H9 (cell line): ENCODE measurements at regions not wholly inside any gene's neighbourhood (a gene's known extent, or its start where the extent isn't known, plus 50 kb on each side); places are given as distances from the start of the nearest gene placed in this dataset.

Experiments used
- DNase-seq: peaks from one replicate; pipeline ENCODE4 v3.0.0-alpha.2; 2017
- H2AFZ ChIP-seq: one replicate; pipeline ENCODE4 v1.6.1; 2013; ENCODE audit warnings: mild to moderate bottlenecking, low read length, control low read depth, moderate library complexity
- H2AK5ac ChIP-seq: 2 replicates; pipeline ENCODE4 v1.6.1; 2013; ENCODE audit warnings: low read length, control low read depth, mixed read lengths; ENCODE audit not compliant: insufficient read length
- H2BK120ac ChIP-seq: one replicate; pipeline ENCODE4 v1.6.1; 2013; ENCODE audit warnings: low read depth, mild to moderate bottlenecking, low read length, control low read depth, inconsistent platforms; ENCODE audit not compliant: poor library complexity, severe bottlenecking
- H2BK12ac ChIP-seq: 2 replicates; pipeline ENCODE4 v1.6.1; 2013; ENCODE audit warnings: low read length, control low read depth, mixed read lengths, low read depth; ENCODE audit not compliant: insufficient read length
- H2BK15ac ChIP-seq: 2 replicates; pipeline ENCODE4 v1.6.1; 2013; ENCODE audit warnings: low read depth, low read length, control low read depth
- H2BK20ac ChIP-seq: one replicate; pipeline ENCODE4 v1.6.1; 2013; ENCODE audit warnings: low read depth, mild to moderate bottlenecking, low read length, control low read depth, inconsistent platforms; ENCODE audit not compliant: poor library complexity, severe bottlenecking
- H2BK5ac ChIP-seq: 2 replicates; pipeline ENCODE4 v1.6.1; 2013; ENCODE audit warnings: low read length, control low read depth, mixed read lengths; ENCODE audit not compliant: insufficient read length
- H3K14ac ChIP-seq: 2 replicates; pipeline ENCODE4 v1.6.1; 2013; ENCODE audit warnings: low read length, control low read depth; ENCODE audit not compliant: insufficient read depth
- H3K18ac ChIP-seq: 2 replicates; pipeline ENCODE4 v1.6.1; 2013; ENCODE audit warnings: low read depth, mild to moderate bottlenecking, mixed read lengths, low read length, control low read depth; ENCODE audit not compliant: insufficient read length
- H3K23ac ChIP-seq: 2 replicates; pipeline ENCODE4 v1.6.1; 2013; ENCODE audit warnings: low read length, control low read depth, mixed read lengths, low read depth; ENCODE audit not compliant: insufficient read length
- H3K23me2 ChIP-seq: 2 replicates; pipeline ENCODE4 v1.6.1; 2013; ENCODE audit warnings: low read depth, mild to moderate bottlenecking, mixed read lengths, low read length, control low read depth; ENCODE audit not compliant: insufficient read length, poor library complexity, severe bottlenecking
- H3K27ac ChIP-seq: 2 replicates; pipeline ENCODE4 v1.5.1; 2013; ENCODE audit warnings: low read length, control low read depth, mixed read lengths, low read depth; ENCODE audit not compliant: insufficient read length
- H3K27me3 ChIP-seq: 2 replicates; pipeline ENCODE4 v1.6.1; 2013; ENCODE audit warnings: low read length, control low read depth, inconsistent platforms; ENCODE audit not compliant: insufficient read depth
- H3K4ac ChIP-seq: 2 replicates; pipeline ENCODE4 v1.6.1; 2013; ENCODE audit warnings: low read depth, mild to moderate bottlenecking, control low read depth, inconsistent platforms, low read length, moderate library complexity
- H3K4me1 ChIP-seq: 2 replicates; pipeline ENCODE4 v1.6.1; 2013; ENCODE audit warnings: low read length, control low read depth, inconsistent platforms; ENCODE audit not compliant: insufficient read depth
- H3K4me2 ChIP-seq: 2 replicates; pipeline ENCODE4 v1.6.1; 2013; ENCODE audit warnings: low read length, control low read depth, mixed read lengths; ENCODE audit not compliant: insufficient read length, insufficient read depth
- H3K56ac ChIP-seq: 2 replicates; pipeline ENCODE4 v1.6.1; 2013; ENCODE audit warnings: low read depth, mild to moderate bottlenecking, mixed read lengths, low read length, control low read depth; ENCODE audit not compliant: insufficient read length
- H3K79me1 ChIP-seq: 2 replicates; pipeline ENCODE4 v1.6.1; 2013; ENCODE audit warnings: low read depth, mild to moderate bottlenecking, moderate library complexity, low read length, control low read depth, inconsistent platforms; ENCODE audit not compliant: insufficient read depth, poor library complexity, severe bottlenecking
- H3K79me2 ChIP-seq: 2 replicates; pipeline ENCODE4 v1.6.1; 2013; ENCODE audit warnings: low read length, control low read depth, inconsistent platforms; ENCODE audit not compliant: insufficient read depth
- H3K9ac ChIP-seq: 2 replicates; pipeline ENCODE4 v1.6.1; 2013; ENCODE audit warnings: low read length, control low read depth, mixed read lengths; ENCODE audit not compliant: insufficient read length; ENCODE audit errors: extremely low read depth
- H3K9me3 ChIP-seq: one replicate; pipeline ENCODE4 v1.6.1; 2013; ENCODE audit warnings: low read depth, low read length, inconsistent platforms; ENCODE audit not compliant: control insufficient read depth
- H3T11ph ChIP-seq: one replicate; pipeline ENCODE4 v1.6.1; 2013; ENCODE audit warnings: mild to moderate bottlenecking, low read length, control low read depth, inconsistent platforms
- H4K20me1 ChIP-seq: one replicate; pipeline ENCODE4 v1.6.1; 2013; ENCODE audit not compliant: control insufficient read depth, insufficient read length, insufficient read depth
- H4K5ac ChIP-seq: 2 replicates; pipeline ENCODE4 v1.6.1; 2013; ENCODE audit warnings: low read depth, mild to moderate bottlenecking, mixed read lengths, low read length, control low read depth; ENCODE audit not compliant: insufficient read length
- H4K8ac ChIP-seq: replicated peaks from 2 replicates; pipeline ENCODE4 v1.6.1; 2013; ENCODE audit warnings: low read length, control low read depth, mixed read lengths, low read depth; ENCODE audit not compliant: insufficient read length
- H4K91ac ChIP-seq: 2 replicates; pipeline ENCODE4 v1.6.1; 2013; ENCODE audit warnings: low read depth, mild to moderate bottlenecking, moderate library complexity, mixed read lengths, low read length, control low read depth; ENCODE audit not compliant: insufficient read length
- H3K27ac Mint-ChIP-seq, 3 experiments: 2 replicates in 2 of 3; 3 replicates in 1 of 3; pipeline ENCODE4 v1.8.0; 2020 to 2021; ENCODE audit warnings: mixed read lengths in 3 of 3, mild to moderate bottlenecking in 1 of 3, moderate library complexity in 1 of 3
- H3K27me3 Mint-ChIP-seq: 2 replicates; pipeline ENCODE4 v1.8.0; 2021; ENCODE audit warnings: low read depth, mild to moderate bottlenecking, moderate library complexity, mixed read lengths
- H3K36me3 Mint-ChIP-seq, 3 experiments: 2 replicates in 2 of 3; 3 replicates in 1 of 3; pipeline ENCODE4 v1.8.0; 2020 to 2021; ENCODE audit warnings: low read depth in 3 of 3, mixed read lengths in 3 of 3; ENCODE audit not compliant: insufficient read depth in 1 of 3
- H3K4me1 Mint-ChIP-seq, 2 experiments: 2 replicates each; pipeline ENCODE4 v1.8.0; 2020; ENCODE audit warnings: mixed read lengths in 2 of 2
- H3K4me3 Mint-ChIP-seq, 2 experiments: 2 replicates in 1 of 2; 3 replicates in 1 of 2; pipeline ENCODE4 v1.8.0; 2020 to 2021; ENCODE audit warnings: mild to moderate bottlenecking in 2 of 2, mixed read lengths in 2 of 2, moderate library complexity in 1 of 2
- H3K9me3 Mint-ChIP-seq, 2 experiments: 2 replicates in 1 of 2; 3 replicates in 1 of 2; pipeline ENCODE4 v1.8.0; 2020; ENCODE audit warnings: mild to moderate bottlenecking in 2 of 2, mixed read lengths in 2 of 2, moderate library complexity in 1 of 2
- CTCF ChIP-seq: fragments of 200-600 bp; sonication (generic); conservative IDR thresholded peaks from 3 replicates; pipeline ENCODE4 v1.8.0; 2021; ENCODE audit warnings: antibody characterized with exemption, mild to moderate bottlenecking
- WGBS: extraction: QIAGEN DNeasy Blood & Tissue Kit; methylation state at CpG from one replicate; pipeline ENCODE4 v1.1.7; 2013; ENCODE audit warnings: missing lambda C conversion rate, low lambda C conversion rate, mixed read lengths; ENCODE audit not compliant: insufficient read length; ENCODE audit errors: extremely low coverage; 5-methylcytosine and 5-hydroxymethylcytosine counted together

GRCh38 chr2:14910654-14911053 is 278.1 kb downstream of the LRATD1 start:
- Histone ChIP-seq H3K4me2 (no peak overlapping the region), H3K9me3 (no peaks in the 10 kb centered on the region), H3K9ac (no peak overlapping the region), H3K79me2 (no peaks in the 10 kb centered on the region), H4K8ac (no peak overlapping the region), H3K27ac (no peak overlapping the region), H3K4ac (no peak overlapping the region), H3T11ph (no peak overlapping the region), H2AK5ac (no peak overlapping the region), H3K18ac (no peak overlapping the region), H3K14ac (no peak overlapping the region), H2BK120ac (no peak overlapping the region), H2BK15ac (no peak overlapping the region), H3K27me3 (no peaks in the 10 kb centered on the region), H3K79me1 (no peaks in the 10 kb centered on the region), H4K5ac (no peak overlapping the region), H2BK5ac (no peak overlapping the region), H3K23me2 (no peaks in the 10 kb centered on the region), H2BK12ac (no peak overlapping the region), H2AFZ (no peak overlapping the region), H2BK20ac (no peak overlapping the region), H4K20me1 (no peaks in the 10 kb centered on the region), H4K91ac (no peak overlapping the region), H3K23ac (no peak overlapping the region), H3K4me1 (no peaks in the 10 kb centered on the region), H3K56ac (no peak overlapping the region)
- no peaks in the 10 kb centered on the region; the same call in 1 of the 2 replicates for H3K27me3 Mint-ChIP-seq
- H3K27ac Mint-ChIP-seq = no peak overlapping the region
- WGBS = no CpG with 5 or more reads among the region's 2 CpGs
- TF ChIP-seq CTCF = no peak
- no peak overlapping the region for H3K4me3 Mint-ChIP-seq
- no peaks in the 10 kb centered on the region for H3K9me3 Mint-ChIP-seq
- peaks cover 6 to 14% of the 10 kb centered on the region in 2 experiments; a peak in 3 of 4 replicates for H3K4me1 Mint-ChIP-seq
- no peaks in the 10 kb centered on the region for H3K36me3 Mint-ChIP-seq
- DNase-seq = no peak
